ENCODE measurements at regions not wholly inside any gene's neighbourhood (a gene's known extent, or its start where the extent isn't known, plus 50 kb on each side); places are given as distances from the start of the nearest gene placed in this dataset.

GRCh38 chr3:127033171-127033570 is 50.3 kb downstream of the PLXNA1 start:
- DNase-seq (ENCODE audit: extremely low read depth in 1 of 11, low read depth in 9 of 11, low spot score in 4 of 11): no peak

DNA sequence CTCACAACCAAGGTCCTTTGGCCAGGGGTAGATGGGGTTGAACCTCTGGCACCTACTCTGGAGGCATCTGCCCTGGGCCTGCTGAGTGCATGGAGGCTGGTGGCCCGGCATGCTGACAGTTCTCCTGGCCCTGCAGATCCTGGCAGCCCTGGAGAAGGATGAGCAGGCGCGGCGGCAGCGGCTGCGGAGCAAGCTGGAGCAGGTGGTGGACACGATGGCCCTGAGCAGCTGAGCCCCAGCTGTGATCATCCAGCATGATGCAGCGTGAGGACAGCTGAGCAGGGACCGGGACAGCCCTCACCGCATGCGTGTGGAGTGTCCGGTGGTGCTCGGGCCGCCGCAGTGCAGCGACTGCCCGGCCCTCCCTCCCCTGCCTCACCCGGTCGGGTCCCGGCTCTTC is 50.9 kb downstream of the PLXNA1 start:
- no peak for DNase-seq (ENCODE audit: extremely low read depth in 1 of 11, low read depth in 9 of 11, low spot score in 4 of 11)

DNA sequence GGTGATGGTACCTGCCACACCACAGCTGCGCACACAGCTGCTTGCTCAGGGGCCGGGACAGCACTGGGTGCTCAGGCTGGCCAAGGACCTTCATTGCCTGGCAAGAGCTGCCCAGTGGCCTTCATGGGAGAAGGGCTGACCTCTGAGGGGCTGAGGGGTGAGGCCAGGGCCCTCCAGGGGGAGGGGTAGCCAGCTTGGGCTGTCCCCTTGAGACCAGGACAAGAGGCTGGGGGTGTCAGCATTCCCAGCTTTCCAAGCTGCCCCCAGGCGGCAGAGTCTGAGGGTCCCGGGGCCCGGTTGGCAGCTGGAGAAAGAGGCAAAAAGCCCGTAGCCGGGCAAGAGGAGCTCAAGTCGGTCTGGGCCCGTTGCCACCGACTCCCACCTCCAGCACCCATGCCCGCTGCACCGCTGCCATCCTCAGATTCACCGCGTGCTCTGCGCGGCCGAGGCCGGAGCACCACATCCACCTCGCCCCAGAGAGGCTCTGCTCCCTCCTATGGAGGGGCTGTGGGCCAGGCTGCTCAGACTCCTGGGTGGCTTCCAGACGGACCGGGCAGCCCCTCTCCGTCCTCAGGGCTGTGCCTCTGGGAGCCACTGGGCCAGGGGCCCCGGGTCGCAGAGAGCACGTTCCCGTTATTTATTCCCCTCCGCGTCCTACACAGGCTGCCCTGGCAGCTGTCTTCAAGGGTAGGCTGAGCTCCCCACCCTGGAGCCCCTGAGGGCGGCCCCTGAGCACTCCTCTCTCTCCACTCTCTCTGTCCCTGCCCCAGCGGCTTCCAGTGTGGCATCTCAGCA is 51.5 kb downstream of the PLXNA1 start:
- no peak for DNase-seq (ENCODE audit: extremely low read depth in 1 of 11, low read depth in 9 of 11, low spot score in 4 of 11)

DNA sequence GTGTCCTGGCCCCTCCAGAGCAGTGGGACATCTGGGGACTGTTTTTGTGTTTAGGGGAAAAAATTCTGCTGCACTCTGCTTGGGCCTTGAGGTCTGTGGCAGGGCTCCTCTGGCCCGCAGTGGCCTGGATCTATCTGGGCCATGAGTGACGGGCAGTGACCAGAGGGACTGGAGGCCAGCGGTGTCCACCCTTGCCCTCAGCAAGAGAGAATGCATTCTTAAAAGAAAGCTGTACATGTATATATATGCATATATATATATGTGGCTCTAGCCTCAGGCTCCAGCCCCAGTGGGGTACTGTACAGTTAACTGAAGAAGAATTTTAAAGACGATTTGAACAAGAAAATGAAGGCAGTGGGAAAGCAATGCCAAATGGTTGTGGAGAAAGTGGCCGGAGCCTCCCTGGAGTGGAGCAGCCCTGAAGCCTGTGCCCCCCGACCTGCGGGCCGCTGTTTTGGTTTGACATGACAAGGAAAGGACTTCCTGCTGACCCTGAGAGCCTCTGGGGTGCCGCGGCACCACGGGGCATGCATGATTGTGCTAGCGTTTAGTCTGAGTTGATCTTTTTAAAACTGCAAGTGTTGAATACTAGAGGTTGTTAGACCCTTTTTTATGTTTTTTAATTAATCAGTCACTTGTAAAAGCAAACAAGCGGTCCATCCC is 52.2 kb downstream of the PLXNA1 start:
- DNase-seq (ENCODE audit: extremely low read depth in 1 of 11, low read depth in 9 of 11, low spot score in 4 of 11): no peak

DNA sequence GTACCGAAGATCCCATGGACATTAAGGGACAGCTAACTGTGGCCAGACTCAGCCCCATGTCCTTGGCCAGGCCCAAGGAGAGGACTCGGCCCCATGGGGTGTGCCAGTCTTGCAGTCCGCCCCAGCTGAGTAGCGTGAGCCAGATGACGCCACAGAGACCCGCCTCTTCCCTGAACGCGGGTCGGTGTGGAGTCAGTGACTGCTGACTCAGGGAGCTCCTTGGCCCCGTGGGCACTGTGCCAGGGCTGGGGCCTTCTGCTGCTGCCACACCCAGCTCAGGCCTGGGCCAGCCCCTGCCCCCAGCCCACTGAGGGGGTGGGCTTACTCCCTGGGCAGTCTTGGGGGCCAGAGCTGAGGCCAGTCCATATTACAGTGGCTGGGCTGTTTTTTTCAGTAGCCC is 52.8 kb downstream of the PLXNA1 start:
- peak in 3 of 11 donors; percentile 29 to 45 (median 37) for DNase-seq (ENCODE audit: extremely low read depth in 1 of 11, low read depth in 9 of 11, low spot score in 4 of 11)

GRCh38 chr3:127036209-127037020 is 53.5 kb downstream of the PLXNA1 start:
- DNase-seq (ENCODE audit: extremely low read depth in 1 of 11, low read depth in 9 of 11, low spot score in 4 of 11): no peak

- no peak for DNase-seq (ENCODE audit: extremely low read depth in 1 of 11, low read depth in 9 of 11, low spot score in 4 of 11)
These were observed 54.1 kb downstream of the PLXNA1 start for GRCh38 chr3:127037021-127037400.

GRCh38 chr3:127037418-127037841 is 54.5 kb downstream of the PLXNA1 start:
- no peak for DNase-seq (ENCODE audit: extremely low read depth in 1 of 11, low read depth in 9 of 11, low spot score in 4 of 11)

- no peak for DNase-seq (ENCODE audit: extremely low read depth in 1 of 11, low read depth in 9 of 11, low spot score in 4 of 11)
These were observed 55.1 kb downstream of the PLXNA1 start for GRCh38 chr3:127037971-127038446.

DNA sequence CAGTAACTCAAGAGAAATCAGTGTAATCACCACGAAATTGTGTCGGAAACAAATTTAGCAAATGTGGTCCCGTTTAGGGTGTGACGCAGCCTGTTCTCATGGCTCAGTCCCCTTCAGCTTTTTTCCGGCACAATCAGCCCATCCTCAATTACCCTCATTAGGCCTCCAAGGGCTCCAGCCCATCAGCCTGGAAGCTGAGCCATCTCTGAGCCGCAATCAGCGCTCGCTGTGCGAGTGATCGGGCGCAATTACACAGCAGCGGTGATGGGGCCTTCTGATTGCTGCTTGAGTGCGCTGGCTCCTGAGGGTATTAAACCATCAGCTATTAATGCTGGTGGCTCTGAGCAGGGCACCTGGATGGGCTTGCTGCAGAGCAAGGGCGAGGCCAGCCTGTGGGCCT is 55.6 kb downstream of the PLXNA1 start:
- DNase-seq (ENCODE audit: extremely low read depth in 1 of 11, low read depth in 9 of 11, low spot score in 4 of 11): no peak

DNA sequence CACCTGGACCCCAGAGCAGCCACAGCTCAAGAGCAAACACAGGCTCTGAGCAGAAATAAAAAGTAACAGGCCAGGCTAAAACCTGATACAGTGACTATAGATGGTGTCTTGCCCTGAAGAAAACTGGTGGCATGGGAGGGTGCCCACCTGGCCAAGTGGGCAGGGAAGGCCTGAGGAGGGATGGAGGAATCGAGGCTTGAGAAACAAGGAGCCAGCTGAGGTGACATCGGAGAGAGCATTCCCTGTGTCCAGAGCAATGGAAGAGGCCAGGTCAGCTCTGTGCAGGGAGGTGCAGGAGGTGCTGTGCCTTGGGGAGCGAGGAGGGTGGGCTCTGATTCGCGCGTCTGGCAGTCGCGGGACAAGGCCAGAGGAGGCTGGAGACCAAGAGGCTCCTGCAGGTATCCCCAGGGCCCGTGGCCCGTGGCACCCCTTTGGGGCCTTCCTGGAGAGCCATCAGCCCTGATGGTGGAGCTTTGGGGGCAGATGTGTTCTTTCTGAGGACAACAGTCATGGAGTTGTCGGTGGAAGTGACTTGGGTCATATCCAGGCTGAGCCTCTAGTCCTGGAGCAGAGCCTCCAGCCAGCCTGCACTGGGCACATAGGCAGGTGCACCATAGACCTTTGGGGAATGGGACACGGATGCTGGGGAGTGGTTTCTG is 56.1 kb downstream of the PLXNA1 start:
- DNase-seq (ENCODE audit: extremely low read depth in 1 of 11, low read depth in 9 of 11, low spot score in 4 of 11): no peak

DNA sequence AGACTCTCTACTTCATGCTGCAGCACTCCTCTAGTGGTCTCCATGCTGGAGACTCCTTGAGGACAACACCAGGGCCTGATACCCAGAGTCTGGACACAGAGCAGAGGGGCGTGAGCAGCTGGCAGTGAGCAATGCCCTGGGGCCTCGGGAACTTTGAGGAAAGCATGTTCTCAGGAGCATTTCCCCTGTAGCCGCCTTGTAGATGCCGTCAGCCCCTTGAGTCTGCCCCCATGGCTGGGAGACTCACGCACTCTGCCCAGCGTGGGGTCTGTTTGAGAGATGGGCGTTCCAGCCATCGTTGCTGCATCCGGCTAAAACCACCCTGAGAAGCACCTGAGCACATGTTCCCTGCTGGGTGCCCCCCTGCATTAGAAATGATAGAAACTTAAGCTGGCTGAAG is 56.8 kb downstream of the PLXNA1 start:
- no peak for DNase-seq (ENCODE audit: extremely low read depth in 1 of 11, low read depth in 9 of 11, low spot score in 4 of 11)

GRCh38 chr3:127040216-127040615 is 57.3 kb downstream of the PLXNA1 start:
- no peak for DNase-seq (ENCODE audit: extremely low read depth in 1 of 11, low read depth in 9 of 11, low spot score in 4 of 11)

DNA sequence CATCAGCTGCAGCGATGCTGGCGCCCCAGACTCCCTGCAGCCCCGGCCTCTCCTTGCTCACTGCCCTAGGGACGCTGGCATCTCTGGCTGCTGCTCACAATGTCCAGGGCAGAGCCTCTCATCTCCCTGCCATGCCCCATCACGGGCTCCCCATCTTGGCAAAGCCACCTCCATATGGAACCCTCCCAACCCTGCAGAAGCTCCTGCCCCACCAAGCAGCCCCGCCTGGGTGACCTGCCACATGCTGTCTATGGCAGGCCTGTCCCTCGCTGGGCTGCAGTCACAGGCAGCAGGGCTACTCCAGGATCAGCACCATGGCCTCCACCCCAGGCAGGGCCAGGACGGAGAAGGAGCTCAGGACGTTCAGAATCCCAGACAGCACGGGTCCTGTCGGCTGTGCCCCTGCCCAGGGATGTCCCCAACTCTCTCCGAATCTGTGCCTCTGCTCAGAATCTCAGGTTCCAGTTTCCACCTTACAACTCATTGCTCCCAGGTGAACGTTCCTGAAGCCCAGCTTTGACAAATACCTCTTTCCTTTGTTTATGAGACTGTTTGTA is 58.4 kb downstream of the PLXNA1 start:
- no peak for DNase-seq (ENCODE audit: extremely low read depth in 1 of 11, low read depth in 9 of 11, low spot score in 4 of 11)

DNA sequence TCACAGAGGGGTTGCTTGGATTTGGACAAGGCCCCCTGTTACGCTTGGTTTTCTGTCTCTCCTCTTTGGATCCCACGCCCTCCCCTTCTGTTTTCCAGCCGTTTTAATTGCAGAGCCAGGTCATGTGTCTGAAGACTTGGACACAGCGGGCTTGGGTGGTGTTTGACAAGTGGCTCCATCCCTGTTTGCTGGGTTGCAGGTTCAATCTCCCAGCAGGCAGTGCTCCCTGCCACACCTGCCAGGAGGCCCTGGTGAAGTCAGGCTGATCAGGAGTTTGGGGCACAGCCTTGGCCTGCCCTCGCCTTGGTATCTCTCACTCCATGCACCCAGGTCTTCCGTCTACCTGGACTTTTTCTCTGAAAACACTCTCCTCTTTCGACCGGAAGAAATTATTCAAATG is 59.0 kb downstream of the PLXNA1 start:
- no peak for DNase-seq (ENCODE audit: extremely low read depth in 1 of 11, low read depth in 9 of 11, low spot score in 4 of 11)

- DNase-seq (ENCODE audit: extremely low read depth in 1 of 11, low read depth in 9 of 11, low spot score in 4 of 11): no peak
These were observed 59.7 kb downstream of the PLXNA1 start for GRCh38 chr3:127042634-127043033.

DNA sequence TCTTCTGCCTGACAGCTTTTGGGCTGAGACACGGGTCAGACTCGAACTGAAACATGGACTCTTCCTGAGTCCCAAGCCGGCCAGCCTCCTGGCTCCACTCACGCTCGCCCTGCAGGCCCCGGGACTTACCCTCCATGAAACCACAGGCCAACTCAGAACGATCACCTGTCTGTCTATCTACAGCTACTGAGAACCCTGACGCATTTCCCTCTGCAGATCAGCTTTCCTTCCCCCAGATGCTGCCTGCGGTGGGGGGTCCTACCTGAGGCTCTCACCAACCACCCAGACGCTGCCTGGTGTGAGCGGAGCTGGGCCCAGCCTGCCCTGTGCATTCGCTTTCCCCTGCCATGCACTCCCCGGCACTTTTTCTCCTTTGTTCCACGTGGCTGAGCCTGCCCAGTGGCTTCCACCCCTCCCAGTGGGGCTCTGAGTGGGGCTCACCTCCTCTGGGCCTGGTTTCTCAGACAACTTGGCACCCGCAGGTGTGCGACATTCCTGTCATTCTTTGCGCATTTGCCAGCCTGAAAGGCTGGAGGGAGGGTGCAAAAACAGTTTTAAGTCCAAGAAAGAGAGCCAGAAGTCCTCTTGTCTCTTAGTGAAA is 60.2 kb downstream of the PLXNA1 start:
- peak in 10 of 11 donors; percentile 15 to 48 (median 23) for DNase-seq (ENCODE audit: extremely low read depth in 1 of 11, low read depth in 9 of 11, low spot score in 4 of 11)

- DNase-seq (ENCODE audit: extremely low read depth in 1 of 11, low read depth in 9 of 11, low spot score in 4 of 11): no peak
These were observed 61.0 kb downstream of the PLXNA1 start for GRCh38 chr3:127043731-127044510.
